ENCODE measurements at regions not wholly inside any gene's neighbourhood (a gene's known extent, or its start where the extent isn't known, plus 50 kb on each side); places are given as distances from the start of the nearest gene placed in this dataset.

DNA sequence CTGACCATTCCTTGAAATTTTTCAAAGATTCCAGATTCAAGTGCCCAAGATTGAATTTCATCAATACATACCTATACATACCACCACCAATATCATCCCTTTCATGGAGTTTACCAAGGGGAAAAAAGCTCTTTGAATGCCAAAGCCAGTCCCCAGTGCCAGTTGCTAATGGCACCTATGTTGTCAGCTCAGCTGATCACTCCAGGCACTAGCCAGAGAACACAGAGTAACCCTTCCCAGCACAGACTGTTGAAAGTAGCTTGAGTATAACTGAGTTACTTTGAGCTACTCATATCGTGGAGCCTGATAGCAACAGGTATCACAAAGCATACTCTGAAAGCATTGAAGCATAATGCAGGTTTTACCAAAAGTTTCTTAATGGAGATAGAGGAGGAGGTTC is 133.9 kb upstream of the NFIA start:
- no peak overlapping the region for H2AFZ ChIP-seq (ENCODE audit: low read depth, low read length, severe bottlenecking)

DNA sequence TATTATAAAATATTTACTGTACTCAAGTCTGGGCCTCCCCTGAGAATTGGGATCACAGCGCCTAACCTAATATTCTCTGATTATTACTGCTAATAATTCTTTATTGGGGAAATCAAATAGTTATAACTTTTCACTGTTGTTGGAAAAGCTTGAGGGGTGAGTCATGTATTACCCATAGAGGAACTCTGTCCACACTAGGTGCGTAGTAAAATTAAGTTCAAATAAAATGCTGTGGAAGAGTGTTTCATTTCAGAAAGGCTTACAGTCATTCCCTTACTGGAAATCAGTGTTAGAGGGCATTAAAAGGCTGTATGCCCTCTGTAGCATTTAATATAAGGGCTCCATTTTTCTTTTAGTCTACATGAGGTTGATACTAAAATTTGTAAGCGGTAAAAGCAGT is 135.0 kb upstream of the NFIA start:
- no peaks in the 10 kb centered on the region for H3K27me3 ChIP-seq (ENCODE audit: low read length)
- no peaks in the 10 kb centered on the region for H4K20me1 ChIP-seq (ENCODE audit: low read depth, low read length)
- H3F3A ChIP-seq (ENCODE audit: insufficient read depth): no peaks in the 10 kb centered on the region
- H3K9me2 ChIP-seq (replicated peaks; ENCODE audit: insufficient read depth, low read length): no peaks in the 10 kb centered on the region
- H3K27ac ChIP-seq (ENCODE audit: low read depth, low read length): no peak overlapping the region
- H3K9ac ChIP-seq (ENCODE audit: low read length): no peak overlapping the region
- no peak overlapping the region for H3K4me2 ChIP-seq (ENCODE audit: low read depth, low read length, poor library complexity, severe bottlenecking)
- TF ChIP-seq EZH2phosphoT487 (conservative IDR thresholded peaks at IDR 0.05; ENCODE audit: low read length): no peak
- TF ChIP-seq, protein P1, sequence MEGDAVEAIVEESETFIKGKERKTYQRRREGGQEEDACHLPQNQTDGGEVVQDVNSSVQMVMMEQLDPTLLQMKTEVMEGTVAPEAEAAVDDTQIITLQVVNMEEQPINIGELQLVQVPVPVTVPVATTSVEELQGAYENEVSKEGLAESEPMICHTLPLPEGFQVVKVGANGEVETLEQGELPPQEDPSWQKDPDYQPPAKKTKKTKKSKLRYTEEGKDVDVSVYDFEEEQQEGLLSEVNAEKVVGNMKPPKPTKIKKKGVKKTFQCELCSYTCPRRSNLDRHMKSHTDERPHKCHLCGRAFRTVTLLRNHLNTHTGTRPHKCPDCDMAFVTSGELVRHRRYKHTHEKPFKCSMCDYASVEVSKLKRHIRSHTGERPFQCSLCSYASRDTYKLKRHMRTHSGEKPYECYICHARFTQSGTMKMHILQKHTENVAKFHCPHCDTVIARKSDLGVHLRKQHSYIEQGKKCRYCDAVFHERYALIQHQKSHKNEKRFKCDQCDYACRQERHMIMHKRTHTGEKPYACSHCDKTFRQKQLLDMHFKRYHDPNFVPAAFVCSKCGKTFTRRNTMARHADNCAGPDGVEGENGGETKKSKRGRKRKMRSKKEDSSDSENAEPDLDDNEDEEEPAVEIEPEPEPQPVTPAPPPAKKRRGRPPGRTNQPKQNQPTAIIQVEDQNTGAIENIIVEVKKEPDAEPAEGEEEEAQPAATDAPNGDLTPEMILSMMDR (IDR thresholded peaks at IDR 0.05; ENCODE audit: insufficient read depth, low read length, poor library complexity, severe bottlenecking): no peak
- H3K79me2 ChIP-seq (ENCODE audit: insufficient read depth, low read length): no peaks in the 10 kb centered on the region
- H3K9me3 ChIP-seq (ENCODE audit: insufficient read depth, low read length): no peaks in the 10 kb centered on the region
- H2AFZ ChIP-seq (ENCODE audit: low read depth, low read length, severe bottlenecking): no peak overlapping the region
- no peaks in the 10 kb centered on the region for H3K36me3 ChIP-seq (ENCODE audit: low read length)
- no peak overlapping the region for H3K4me3 ChIP-seq (ENCODE audit: insufficient read depth, low read length, poor library complexity, severe bottlenecking)

More for the DNA sequence above, 133.9 kb upstream of the NFIA start:
- no peaks in the 10 kb centered on the region for H4K20me1 ChIP-seq (ENCODE audit: low read depth, low read length)
- no peaks in the 10 kb centered on the region for H3K9me2 ChIP-seq (replicated peaks; ENCODE audit: insufficient read depth, low read length)
- TF ChIP-seq, protein P1 (IDR thresholded peaks at IDR 0.05; ENCODE audit: insufficient read depth, low read length, poor library complexity, severe bottlenecking): no peak
- no peak for TF ChIP-seq EZH2phosphoT487 (conservative IDR thresholded peaks at IDR 0.05; ENCODE audit: low read length)
- H3F3A ChIP-seq (ENCODE audit: insufficient read depth): no peaks in the 10 kb centered on the region
- no peaks in the 10 kb centered on the region for H3K27me3 ChIP-seq (ENCODE audit: low read length)
- no peak overlapping the region for H3K27ac ChIP-seq (ENCODE audit: low read depth, low read length)
- no peaks in the 10 kb centered on the region for H3K79me2 ChIP-seq (ENCODE audit: insufficient read depth, low read length)
- no peak overlapping the region for H3K4me2 ChIP-seq (ENCODE audit: low read depth, low read length, poor library complexity, severe bottlenecking)
- no peak overlapping the region for H3K9ac ChIP-seq (ENCODE audit: low read length)
- H3K36me3 ChIP-seq (ENCODE audit: low read length): no peaks in the 10 kb centered on the region
- H3K4me3 ChIP-seq (ENCODE audit: insufficient read depth, low read length, poor library complexity, severe bottlenecking): no peak overlapping the region
- no peaks in the 10 kb centered on the region for H3K9me3 ChIP-seq (ENCODE audit: insufficient read depth, low read length)

DNA sequence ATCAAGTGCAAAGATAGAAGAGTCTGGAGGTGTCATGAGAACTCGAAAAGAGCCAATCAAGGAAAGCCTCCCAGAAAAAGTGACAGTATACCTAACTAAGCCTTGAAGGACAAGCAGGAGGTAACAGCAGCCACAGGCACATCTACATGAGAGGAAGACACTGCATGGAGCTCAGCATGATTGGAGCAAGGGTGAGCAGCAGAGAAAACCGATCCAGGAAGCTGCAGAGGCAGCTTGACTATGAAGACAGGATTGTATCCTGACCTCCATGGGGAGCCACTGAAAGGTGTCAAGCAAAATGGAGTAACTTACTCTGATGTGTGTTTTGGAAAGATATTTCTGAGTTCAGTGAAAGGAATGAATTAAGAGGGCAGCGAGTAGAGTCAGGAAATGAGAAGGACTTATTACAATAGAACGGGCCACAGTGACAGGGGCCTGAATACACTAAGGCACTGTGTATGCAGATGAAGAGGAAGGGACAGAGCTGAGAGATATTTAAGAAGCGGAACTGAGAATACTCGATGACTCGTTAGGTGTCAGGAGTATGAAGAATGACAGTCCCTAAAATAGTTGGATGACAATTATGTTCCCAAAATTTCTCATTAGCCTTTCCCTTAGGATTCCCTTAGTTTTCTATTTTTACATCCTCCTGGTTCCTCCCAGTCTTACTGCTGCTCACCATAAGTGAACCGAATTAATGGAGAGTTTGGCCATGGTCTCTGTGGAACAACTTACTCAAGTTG is 139.3 kb upstream of the NFIA start:
- no peaks in the 10 kb centered on the region for H3K79me2 ChIP-seq (ENCODE audit: insufficient read depth, low read length)
- H3K9me2 ChIP-seq (replicated peaks; ENCODE audit: insufficient read depth, low read length): no peaks in the 10 kb centered on the region
- H4K20me1 ChIP-seq (ENCODE audit: low read depth, low read length): no peaks in the 10 kb centered on the region
- no peak overlapping the region for H2AFZ ChIP-seq (ENCODE audit: low read depth, low read length, severe bottlenecking)
- H3K4me2 ChIP-seq (ENCODE audit: low read depth, low read length, poor library complexity, severe bottlenecking): no peak overlapping the region
- H3F3A ChIP-seq (ENCODE audit: insufficient read depth): no peaks in the 10 kb centered on the region
- H3K36me3 ChIP-seq (ENCODE audit: low read length): no peaks in the 10 kb centered on the region
- TF ChIP-seq, protein P1 (IDR thresholded peaks at IDR 0.05; ENCODE audit: insufficient read depth, low read length, poor library complexity, severe bottlenecking): no peak
- no peak for TF ChIP-seq EZH2phosphoT487 (conservative IDR thresholded peaks at IDR 0.05; ENCODE audit: low read length)
- H3K9me3 ChIP-seq (ENCODE audit: insufficient read depth, low read length): no peaks in the 10 kb centered on the region
- H3K27me3 ChIP-seq (ENCODE audit: low read length): no peaks in the 10 kb centered on the region
- no peak overlapping the region for H3K9ac ChIP-seq (ENCODE audit: low read length)
- H3K27ac ChIP-seq (ENCODE audit: low read depth, low read length): no peak overlapping the region
- no peak overlapping the region for H3K4me3 ChIP-seq (ENCODE audit: insufficient read depth, low read length, poor library complexity, severe bottlenecking)

Data from SU-DHL-6 (cell line).